A673 (cell line): ENCODE measurements at regions not wholly inside any gene's neighbourhood (a gene's known extent, or its start where the extent isn't known, plus 50 kb on each side); places are given as distances from the start of the nearest gene placed in this dataset.

ENCODE experiments used
- BruUV-seq: library from RNA; stranded (reverse); fragments of 400-500 nt; replicated peaks from 2 replicates; lab custom pipeline; 2021; lab: Mats Ljungman, UMichigan
- CTCF ChIA-PET: fragments of 300-600 bp; sonication (Branson Sonifier 250); formaldehyde crosslinking; loops from one replicate; lab custom pipeline; 2022; ENCODE audit warnings: antibody characterized with exemption; lab: Charles Lee
- POLR2A ChIA-PET: fragments of 300-600 bp; sonication (Branson Sonifier 250); formaldehyde crosslinking; loops from one replicate; lab custom pipeline; 2022; ENCODE audit warnings: antibody characterized with exemption; ENCODE audit not compliant: low non-redundant PET; lab: Charles Lee
- DNase-seq: peaks from one replicate; pipeline ENCODE4 v3.0.0-alpha.2; 2015; ENCODE audit warnings: low spot score
- H3K27ac ChIP-seq: fragments of 200-600 bp; sonication (generic); 2 replicates; pipeline ENCODE4 v1.5.1; 2016; ENCODE audit warnings: mixed run types, low read depth, mild to moderate bottlenecking, mixed read lengths, antibody characterized with exemption, low read length; ENCODE audit not compliant: poor library complexity, severe bottlenecking
- H3K27me3 ChIP-seq: fragments of 200-600 bp; sonication (generic); replicated peaks from 2 replicates; pipeline ENCODE4 v1.6.1; 2017; ENCODE audit warnings: mixed run types, low read depth, mild to moderate bottlenecking, mixed read lengths, antibody characterized with exemption, low read length; ENCODE audit not compliant: insufficient read depth, poor library complexity
- H3K36me3 ChIP-seq: fragments of 200-600 bp; sonication (generic); 2 replicates; pipeline ENCODE4 v1.6.1; 2016; ENCODE audit warnings: mixed run types, mild to moderate bottlenecking, mixed read lengths, antibody characterized with exemption, low read length; ENCODE audit not compliant: insufficient read depth, poor library complexity, severe bottlenecking
- H3K4me1 ChIP-seq: fragments of 200-600 bp; sonication (generic); 2 replicates; pipeline ENCODE4 v1.6.1; 2017; ENCODE audit warnings: mixed run types, mild to moderate bottlenecking, mixed read lengths, antibody characterized with exemption, low read length; ENCODE audit not compliant: insufficient read depth, poor library complexity, severe bottlenecking
- H3K4me3 ChIP-seq: fragments of 200-600 bp; sonication (generic); 2 replicates; pipeline ENCODE4 v1.5.1; 2016; ENCODE audit warnings: low read depth, mixed run types, mild to moderate bottlenecking, mixed read lengths, low read length; ENCODE audit not compliant: poor library complexity, severe bottlenecking
- H3K9me3 ChIP-seq: fragments of 200-600 bp; sonication (generic); 2 replicates; pipeline ENCODE4 v1.6.1; 2016; ENCODE audit warnings: mixed run types, low read depth, mild to moderate bottlenecking, mixed read lengths, antibody characterized with exemption, low read length; ENCODE audit not compliant: poor library complexity, severe bottlenecking
- EZH2 ChIP-seq: fragments of 200-600 bp; sonication (generic); IDR thresholded peaks from 2 replicates; pipeline ENCODE4 v1.6.1; 2017; ENCODE audit warnings: borderline replicate concordance, low read depth, mild to moderate bottlenecking, mixed read lengths, antibody characterized with exemption, low read length; ENCODE audit not compliant: poor library complexity, severe bottlenecking
- intact Hi-C: fragments of 100-400 bp; cut with micrococcal nuclease; formaldehyde crosslinking; loops from one replicate; pipeline ENCODE4 v1.10.0; 2022; ENCODE audit not compliant: unreplicated experiment
- TF ChIP-seq, protein P1 (sequence below): fragments of 300-800, 200-600 bp; sonication (generic); conservative IDR thresholded peaks from 2 replicates; pipeline ENCODE4 v1.5.1; 2017; ENCODE audit warnings: low read depth, mild to moderate bottlenecking, antibody characterized with exemption, low read length, moderate library complexity, mixed read lengths

DNA sequence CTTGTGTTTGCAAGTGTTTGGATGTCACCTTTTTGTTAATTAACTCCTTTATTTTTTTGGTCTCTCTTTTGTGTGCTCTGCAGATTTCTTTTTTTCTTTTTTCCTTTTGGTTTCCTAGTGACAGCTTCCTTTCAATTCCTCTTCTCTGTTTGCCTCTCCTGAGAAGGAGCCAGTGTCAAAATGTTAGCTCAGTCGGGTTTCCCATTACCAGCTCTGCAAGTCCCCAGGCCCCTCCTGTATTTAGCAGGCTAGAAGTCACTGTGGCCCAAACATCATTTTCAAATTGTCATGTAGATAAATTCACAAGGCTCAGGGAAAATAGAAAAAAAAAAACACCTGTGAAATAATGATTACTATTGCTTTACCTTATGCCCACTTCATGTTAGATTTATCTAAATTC, 1621.6 kb downstream of the CDH8 start:
- ChIA-PET CTCF (no interaction called here), POLR2A (no interaction called here)
- no peak for TF ChIP-seq EZH2
- TF ChIP-seq, protein P1, sequence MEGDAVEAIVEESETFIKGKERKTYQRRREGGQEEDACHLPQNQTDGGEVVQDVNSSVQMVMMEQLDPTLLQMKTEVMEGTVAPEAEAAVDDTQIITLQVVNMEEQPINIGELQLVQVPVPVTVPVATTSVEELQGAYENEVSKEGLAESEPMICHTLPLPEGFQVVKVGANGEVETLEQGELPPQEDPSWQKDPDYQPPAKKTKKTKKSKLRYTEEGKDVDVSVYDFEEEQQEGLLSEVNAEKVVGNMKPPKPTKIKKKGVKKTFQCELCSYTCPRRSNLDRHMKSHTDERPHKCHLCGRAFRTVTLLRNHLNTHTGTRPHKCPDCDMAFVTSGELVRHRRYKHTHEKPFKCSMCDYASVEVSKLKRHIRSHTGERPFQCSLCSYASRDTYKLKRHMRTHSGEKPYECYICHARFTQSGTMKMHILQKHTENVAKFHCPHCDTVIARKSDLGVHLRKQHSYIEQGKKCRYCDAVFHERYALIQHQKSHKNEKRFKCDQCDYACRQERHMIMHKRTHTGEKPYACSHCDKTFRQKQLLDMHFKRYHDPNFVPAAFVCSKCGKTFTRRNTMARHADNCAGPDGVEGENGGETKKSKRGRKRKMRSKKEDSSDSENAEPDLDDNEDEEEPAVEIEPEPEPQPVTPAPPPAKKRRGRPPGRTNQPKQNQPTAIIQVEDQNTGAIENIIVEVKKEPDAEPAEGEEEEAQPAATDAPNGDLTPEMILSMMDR = no peak
- intact Hi-C loops = no loop called here
- BruUV-seq = no TSS peak
- H3K27ac ChIP-seq = no peak overlapping the region
- no peak for DNase-seq
- H3K27me3 ChIP-seq = peaks cover 11% of the 10 kb centered on the region
- H3K4me1 ChIP-seq = no peaks in the 10 kb centered on the region
- H3K4me3 ChIP-seq = no peak overlapping the region
- no peaks in the 10 kb centered on the region for H3K36me3 ChIP-seq
- no peaks in the 10 kb centered on the region for H3K9me3 ChIP-seq

DNA sequence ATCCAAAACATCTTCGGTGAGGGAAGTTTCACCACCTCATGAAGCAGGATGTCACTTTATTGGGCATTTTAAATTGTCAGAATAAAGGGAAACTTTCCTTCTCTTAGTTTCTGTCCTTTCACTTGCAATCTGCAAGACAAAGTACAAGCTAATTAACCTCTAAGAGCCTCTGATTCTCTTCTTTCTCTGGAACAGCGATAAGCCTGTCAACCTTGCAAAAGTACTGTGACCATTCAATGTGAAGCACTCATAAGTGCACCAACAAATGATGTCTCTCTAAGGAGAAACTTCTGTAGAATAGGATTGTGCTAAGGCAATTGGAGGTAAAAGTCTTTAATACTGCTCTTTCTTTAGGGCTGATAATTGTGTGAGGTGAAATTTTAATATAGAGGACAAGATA, 1622.3 kb downstream of the CDH8 start:
- H3K27ac ChIP-seq = no peak overlapping the region
- CTCF ChIA-PET = no interaction called here

DNA sequence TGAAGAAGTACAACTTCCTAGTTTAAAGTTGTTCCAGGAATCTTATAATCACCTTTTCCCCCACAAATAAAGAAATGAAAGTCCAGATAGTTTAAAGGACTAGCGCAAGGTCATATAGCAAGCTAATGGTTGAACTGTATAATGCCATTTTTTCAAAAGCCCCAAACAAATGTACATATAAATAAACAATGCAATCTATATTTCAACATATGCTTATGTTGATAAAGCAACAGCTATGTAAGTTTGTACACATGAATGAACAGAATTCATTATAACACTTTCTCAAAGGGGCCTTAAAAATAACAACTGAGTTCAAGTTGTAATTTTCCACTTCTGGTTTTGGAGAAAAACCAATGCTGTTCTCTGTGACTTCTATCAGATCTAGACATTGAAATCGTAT, 1628.6 kb downstream of the CDH8 start:
- H3K4me3 ChIP-seq = no peak overlapping the region
- H3K36me3 ChIP-seq = no peaks in the 10 kb centered on the region
- H3K27ac ChIP-seq = no peak overlapping the region
- H3K9me3 ChIP-seq = no peaks in the 10 kb centered on the region
- peaks cover 3% of the 10 kb centered on the region for H3K27me3 ChIP-seq
- intact Hi-C loops = no loop called here
- ChIA-PET CTCF (no interaction called here), POLR2A (no interaction called here)
- no TSS peak for BruUV-seq
- TF ChIP-seq EZH2 = no peak
- H3K4me1 ChIP-seq = no peaks in the 10 kb centered on the region
- no peak for DNase-seq

More for the DNA sequence above, 1622.3 kb downstream of the CDH8 start:
- TF ChIP-seq, protein P1 = no peak
- TF ChIP-seq EZH2 = no peak
- POLR2A ChIA-PET = no interaction called here
- no peak for DNase-seq
- intact Hi-C loops = no loop called here
- Histone ChIP-seq H3K36me3 (no peaks in the 10 kb centered on the region), H3K27me3 (peaks cover 11% of the 10 kb centered on the region), H3K4me1 (no peaks in the 10 kb centered on the region), H3K9me3 (no peaks in the 10 kb centered on the region), H3K4me3 (no peak overlapping the region)
- no TSS peak for BruUV-seq

DNA sequence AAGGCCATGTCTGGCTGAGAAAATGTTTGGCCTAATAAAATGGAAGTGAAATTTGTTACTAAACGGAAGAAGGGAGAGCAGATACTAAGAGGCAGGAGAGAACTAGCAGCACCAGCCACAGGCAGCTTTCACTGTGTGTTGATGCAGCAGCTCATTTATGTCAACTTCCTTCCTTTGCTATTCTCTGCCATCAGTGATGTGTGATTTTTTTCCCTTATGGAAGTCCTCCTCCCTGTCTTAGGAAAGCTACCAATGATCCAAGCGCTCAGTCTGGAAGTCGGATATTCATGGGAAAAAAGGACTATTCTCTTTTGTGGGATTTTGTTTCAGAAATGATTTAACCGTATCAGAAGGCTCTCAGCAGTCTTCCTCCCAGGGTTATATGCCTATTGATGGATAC, 1629.2 kb downstream of the CDH8 start:
- no peak for DNase-seq
- Histone ChIP-seq H3K4me3 (no peak overlapping the region), H3K4me1 (no peaks in the 10 kb centered on the region), H3K27me3 (no peaks in the 10 kb centered on the region), H3K9me3 (no peaks in the 10 kb centered on the region), H3K27ac (no peak overlapping the region), H3K36me3 (no peaks in the 10 kb centered on the region)
- TF ChIP-seq, protein P1 = no peak
- TF ChIP-seq EZH2 = no peak
- POLR2A ChIA-PET = no interaction called here
- CTCF ChIA-PET = no interaction called here
- BruUV-seq = no TSS peak
- intact Hi-C loops = no loop called here
